C4-2B (cell line): ENCODE measurements at regions not wholly inside any gene's neighbourhood (a gene's known extent, or its start where the extent isn't known, plus 50 kb on each side); places are given as distances from the start of the nearest gene placed in this dataset.

Experiments used
- ZFX ChIP-seq: fragments of 450-650 bp; IDR thresholded peaks from 2 replicates; pipeline ENCODE4 v1.6.1; 2017
- TF ChIP-seq, protein P1 (sequence below): fragments of 450-650 bp; conservative IDR thresholded peaks from 2 replicates; pipeline ENCODE4 v1.5.1; 2017; ENCODE audit warnings: mild to moderate bottlenecking

DNA sequence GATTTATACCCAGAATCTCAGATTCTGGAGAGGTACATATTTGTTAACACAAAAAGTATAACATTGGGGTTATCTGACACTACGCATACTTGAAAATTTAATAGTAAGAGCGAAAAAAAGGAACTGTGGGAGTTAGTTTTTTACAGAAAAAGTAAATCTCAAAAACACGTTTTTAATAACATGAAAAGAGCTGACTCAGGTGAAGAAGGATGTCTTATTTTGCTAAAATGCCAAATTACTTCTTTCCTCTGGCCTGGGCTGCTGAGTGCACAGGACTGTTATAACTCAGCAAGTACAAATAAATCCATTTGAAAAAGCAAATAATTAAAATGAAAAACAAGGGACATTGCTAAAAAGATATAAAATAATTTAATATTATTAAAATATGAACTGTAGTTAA is 1322.9 kb downstream of the ARAP2 start:
- TF ChIP-seq, protein P1, sequence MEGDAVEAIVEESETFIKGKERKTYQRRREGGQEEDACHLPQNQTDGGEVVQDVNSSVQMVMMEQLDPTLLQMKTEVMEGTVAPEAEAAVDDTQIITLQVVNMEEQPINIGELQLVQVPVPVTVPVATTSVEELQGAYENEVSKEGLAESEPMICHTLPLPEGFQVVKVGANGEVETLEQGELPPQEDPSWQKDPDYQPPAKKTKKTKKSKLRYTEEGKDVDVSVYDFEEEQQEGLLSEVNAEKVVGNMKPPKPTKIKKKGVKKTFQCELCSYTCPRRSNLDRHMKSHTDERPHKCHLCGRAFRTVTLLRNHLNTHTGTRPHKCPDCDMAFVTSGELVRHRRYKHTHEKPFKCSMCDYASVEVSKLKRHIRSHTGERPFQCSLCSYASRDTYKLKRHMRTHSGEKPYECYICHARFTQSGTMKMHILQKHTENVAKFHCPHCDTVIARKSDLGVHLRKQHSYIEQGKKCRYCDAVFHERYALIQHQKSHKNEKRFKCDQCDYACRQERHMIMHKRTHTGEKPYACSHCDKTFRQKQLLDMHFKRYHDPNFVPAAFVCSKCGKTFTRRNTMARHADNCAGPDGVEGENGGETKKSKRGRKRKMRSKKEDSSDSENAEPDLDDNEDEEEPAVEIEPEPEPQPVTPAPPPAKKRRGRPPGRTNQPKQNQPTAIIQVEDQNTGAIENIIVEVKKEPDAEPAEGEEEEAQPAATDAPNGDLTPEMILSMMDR, result no peak
- no peak for TF ChIP-seq ZFX
